Neural cell (in vitro differentiated cells): ENCODE measurements at regions not wholly inside any gene's neighbourhood (a gene's known extent, or its start where the extent isn't known, plus 50 kb on each side); places are given as distances from the start of the nearest gene placed in this dataset.

Experiments
- MXI1 ChIP-seq: fragments of 450-650 bp; conservative IDR thresholded peaks from 2 replicates; pipeline ENCODE4 v1.6.1; 2014; ENCODE audit warnings: antibody characterized with exemption, mild to moderate bottlenecking; ENCODE audit not compliant: poor library complexity, severe bottlenecking
- POLR2AphosphoS5 ChIP-seq: IDR thresholded peaks from 2 replicates; pipeline ENCODE4 v1.6.1; 2012
- SMC3 ChIP-seq: fragments of 450-650 bp; conservative IDR thresholded peaks from 2 replicates; pipeline ENCODE4 v1.6.1; 2014; ENCODE audit warnings: antibody characterized with exemption, mild to moderate bottlenecking, moderate library complexity; ENCODE audit not compliant: poor library complexity
- TF ChIP-seq, protein P1 (sequence below): fragments of 450-650 bp; IDR thresholded peaks from 2 replicates; pipeline ENCODE4 v1.5.1; 2014; ENCODE audit warnings: antibody characterized with exemption, mild to moderate bottlenecking, moderate library complexity; ENCODE audit not compliant: poor library complexity, severe bottlenecking
- TF ChIP-seq, protein P2 (sequence below): IDR thresholded peaks from 2 replicates; pipeline ENCODE4 v1.6.1; 2012; ENCODE audit warnings: borderline replicate concordance

DNA sequence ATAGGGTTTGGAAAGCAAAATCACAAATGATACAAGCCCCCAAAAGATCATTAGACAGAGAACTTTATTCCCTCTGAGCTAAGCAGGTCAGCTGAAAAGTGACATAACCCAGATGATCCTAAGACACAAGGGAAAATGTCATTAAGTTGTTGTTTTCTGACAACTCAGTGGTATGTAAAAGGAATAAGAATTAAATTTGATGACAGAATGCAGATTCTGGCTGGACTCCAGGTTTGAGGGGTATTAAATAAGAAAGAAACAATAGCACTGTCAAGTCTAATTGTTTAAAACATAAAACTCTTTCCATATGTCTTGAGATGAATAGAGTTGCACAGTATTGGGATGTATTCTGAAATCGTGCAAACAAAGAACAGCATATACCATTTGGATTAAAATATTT is 429.9 kb downstream of the CAAP1 start:
- TF ChIP-seq, protein P1, sequence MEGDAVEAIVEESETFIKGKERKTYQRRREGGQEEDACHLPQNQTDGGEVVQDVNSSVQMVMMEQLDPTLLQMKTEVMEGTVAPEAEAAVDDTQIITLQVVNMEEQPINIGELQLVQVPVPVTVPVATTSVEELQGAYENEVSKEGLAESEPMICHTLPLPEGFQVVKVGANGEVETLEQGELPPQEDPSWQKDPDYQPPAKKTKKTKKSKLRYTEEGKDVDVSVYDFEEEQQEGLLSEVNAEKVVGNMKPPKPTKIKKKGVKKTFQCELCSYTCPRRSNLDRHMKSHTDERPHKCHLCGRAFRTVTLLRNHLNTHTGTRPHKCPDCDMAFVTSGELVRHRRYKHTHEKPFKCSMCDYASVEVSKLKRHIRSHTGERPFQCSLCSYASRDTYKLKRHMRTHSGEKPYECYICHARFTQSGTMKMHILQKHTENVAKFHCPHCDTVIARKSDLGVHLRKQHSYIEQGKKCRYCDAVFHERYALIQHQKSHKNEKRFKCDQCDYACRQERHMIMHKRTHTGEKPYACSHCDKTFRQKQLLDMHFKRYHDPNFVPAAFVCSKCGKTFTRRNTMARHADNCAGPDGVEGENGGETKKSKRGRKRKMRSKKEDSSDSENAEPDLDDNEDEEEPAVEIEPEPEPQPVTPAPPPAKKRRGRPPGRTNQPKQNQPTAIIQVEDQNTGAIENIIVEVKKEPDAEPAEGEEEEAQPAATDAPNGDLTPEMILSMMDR = no peak
- TF ChIP-seq, protein P2, sequence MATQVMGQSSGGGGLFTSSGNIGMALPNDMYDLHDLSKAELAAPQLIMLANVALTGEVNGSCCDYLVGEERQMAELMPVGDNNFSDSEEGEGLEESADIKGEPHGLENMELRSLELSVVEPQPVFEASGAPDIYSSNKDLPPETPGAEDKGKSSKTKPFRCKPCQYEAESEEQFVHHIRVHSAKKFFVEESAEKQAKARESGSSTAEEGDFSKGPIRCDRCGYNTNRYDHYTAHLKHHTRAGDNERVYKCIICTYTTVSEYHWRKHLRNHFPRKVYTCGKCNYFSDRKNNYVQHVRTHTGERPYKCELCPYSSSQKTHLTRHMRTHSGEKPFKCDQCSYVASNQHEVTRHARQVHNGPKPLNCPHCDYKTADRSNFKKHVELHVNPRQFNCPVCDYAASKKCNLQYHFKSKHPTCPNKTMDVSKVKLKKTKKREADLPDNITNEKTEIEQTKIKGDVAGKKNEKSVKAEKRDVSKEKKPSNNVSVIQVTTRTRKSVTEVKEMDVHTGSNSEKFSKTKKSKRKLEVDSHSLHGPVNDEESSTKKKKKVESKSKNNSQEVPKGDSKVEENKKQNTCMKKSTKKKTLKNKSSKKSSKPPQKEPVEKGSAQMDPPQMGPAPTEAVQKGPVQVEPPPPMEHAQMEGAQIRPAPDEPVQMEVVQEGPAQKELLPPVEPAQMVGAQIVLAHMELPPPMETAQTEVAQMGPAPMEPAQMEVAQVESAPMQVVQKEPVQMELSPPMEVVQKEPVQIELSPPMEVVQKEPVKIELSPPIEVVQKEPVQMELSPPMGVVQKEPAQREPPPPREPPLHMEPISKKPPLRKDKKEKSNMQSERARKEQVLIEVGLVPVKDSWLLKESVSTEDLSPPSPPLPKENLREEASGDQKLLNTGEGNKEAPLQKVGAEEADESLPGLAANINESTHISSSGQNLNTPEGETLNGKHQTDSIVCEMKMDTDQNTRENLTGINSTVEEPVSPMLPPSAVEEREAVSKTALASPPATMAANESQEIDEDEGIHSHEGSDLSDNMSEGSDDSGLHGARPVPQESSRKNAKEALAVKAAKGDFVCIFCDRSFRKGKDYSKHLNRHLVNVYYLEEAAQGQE = no peak
- TF ChIP-seq POLR2AphosphoS5 (no peak), MXI1 (no peak), SMC3 (no peak)
